Epithelial cell of proximal tubule (primary cell): ENCODE measurements at regions not wholly inside any gene's neighbourhood (a gene's known extent, or its start where the extent isn't known, plus 50 kb on each side); places are given as distances from the start of the nearest gene placed in this dataset.

Experiments
- DNase-seq: peaks from one replicate; pipeline ENCODE4 v3.0.0-alpha.2; 2011; ENCODE audit warnings: low read depth
- H3K4me3 ChIP-seq: 2 replicates; pipeline ENCODE4 v1.5.1; 2011; ENCODE audit warnings: low read depth, mild to moderate bottlenecking, low read length
- TF ChIP-seq, protein P1 (sequence below): conservative IDR thresholded peaks from 2 replicates; pipeline ENCODE4 v1.5.1; 2012; ENCODE audit warnings: low read depth, mild to moderate bottlenecking, low read length

DNA sequence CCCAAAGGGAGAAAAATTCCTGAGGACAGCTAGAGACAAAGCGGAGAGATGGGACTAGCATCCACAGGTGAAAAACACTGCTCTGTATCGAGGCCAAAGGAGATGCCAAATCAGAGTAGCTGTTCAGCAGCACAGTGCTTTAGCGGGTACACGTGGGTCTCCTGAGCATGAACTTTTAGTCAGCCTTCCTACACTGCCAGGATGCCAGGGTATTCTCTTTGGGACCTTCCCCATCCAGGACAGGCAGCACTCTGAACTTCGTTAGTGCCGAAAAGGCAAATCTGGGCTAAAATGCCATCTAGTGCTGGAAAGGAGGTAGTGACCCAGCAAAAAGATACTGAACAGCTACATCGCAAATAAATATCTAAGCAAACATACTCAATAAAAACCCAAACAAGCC is 64.9 kb downstream of the C6orf58 start:
- TF ChIP-seq, protein P1, sequence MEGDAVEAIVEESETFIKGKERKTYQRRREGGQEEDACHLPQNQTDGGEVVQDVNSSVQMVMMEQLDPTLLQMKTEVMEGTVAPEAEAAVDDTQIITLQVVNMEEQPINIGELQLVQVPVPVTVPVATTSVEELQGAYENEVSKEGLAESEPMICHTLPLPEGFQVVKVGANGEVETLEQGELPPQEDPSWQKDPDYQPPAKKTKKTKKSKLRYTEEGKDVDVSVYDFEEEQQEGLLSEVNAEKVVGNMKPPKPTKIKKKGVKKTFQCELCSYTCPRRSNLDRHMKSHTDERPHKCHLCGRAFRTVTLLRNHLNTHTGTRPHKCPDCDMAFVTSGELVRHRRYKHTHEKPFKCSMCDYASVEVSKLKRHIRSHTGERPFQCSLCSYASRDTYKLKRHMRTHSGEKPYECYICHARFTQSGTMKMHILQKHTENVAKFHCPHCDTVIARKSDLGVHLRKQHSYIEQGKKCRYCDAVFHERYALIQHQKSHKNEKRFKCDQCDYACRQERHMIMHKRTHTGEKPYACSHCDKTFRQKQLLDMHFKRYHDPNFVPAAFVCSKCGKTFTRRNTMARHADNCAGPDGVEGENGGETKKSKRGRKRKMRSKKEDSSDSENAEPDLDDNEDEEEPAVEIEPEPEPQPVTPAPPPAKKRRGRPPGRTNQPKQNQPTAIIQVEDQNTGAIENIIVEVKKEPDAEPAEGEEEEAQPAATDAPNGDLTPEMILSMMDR: peak; percentile 82
- no peak for DNase-seq
- no peak overlapping the region for H3K4me3 ChIP-seq
